K562 (cell line): ENCODE measurements at regions not wholly inside any gene's neighbourhood (a gene's known extent, or its start where the extent isn't known, plus 50 kb on each side); places are given as distances from the start of the nearest gene placed in this dataset.

Experiments used
- ATAC-seq: fragments of 200-7000 bp; cut with Tn5 transposase; 3 replicates; pipeline ENCODE4 v1.9.1; 2020; ENCODE audit warnings: moderate library complexity
- BruUV-seq: library from RNA; stranded (reverse); fragments of 400-500 nt; replicated peaks from 2 replicates; lab custom pipeline; 2021; lab: Mats Ljungman, UMichigan
- CTCF ChIA-PET: fragments of 300-600 bp; formaldehyde crosslinking; extraction: SDS; loops from one replicate; lab custom pipeline; 2021; ENCODE audit warnings: low intra/inter-chr PET ratio; lab: Yijun Ruan, JAX
- POLR2A ChIA-PET: fragments of 300-600, 350-650 bp; sonication (Branson Sonifier 250); formaldehyde crosslinking; extraction: SDS; loops from one replicate; lab custom pipeline; 2021; ENCODE audit warnings: antibody characterized with exemption, inconsistent platforms; lab: Yijun Ruan, JAX
- DNase-seq, 4 experiments: peaks; one replicate each; pipeline versions ENCODE4 v3.0.0 to v3.0.0-alpha.2; 2011 to 2018; ENCODE audit warnings: low spot score in 3 of 4, mixed read lengths in 3 of 4; ENCODE audit errors: extremely low read depth in 1 of 4
- FAIRE-seq: peaks from 2 replicates; lab custom pipeline; 2011; peaks lifted over from hg19 to GRCh38; lab: Jason Lieb, UNC
- H2AFZ ChIP-seq: 2 replicates; pipeline ENCODE4 v1.6.0; 2011; ENCODE audit warnings: low read depth, low read length, control low read depth, inconsistent platforms
- H3K27ac ChIP-seq: fragments of 200-600 bp; 3 replicates; pipeline ENCODE4 v1.8.0; 2011; ENCODE audit warnings: low read depth, mild to moderate bottlenecking, control low read depth, inconsistent platforms, low read length, moderate library complexity, mixed read lengths; ENCODE audit errors: extremely low read depth
- H3K27me3 ChIP-seq, 2 experiments: fragments of 300-600 bp in 1 of 2; 2 replicates in 1 of 2; 3 replicates in 1 of 2; pipeline versions ENCODE4 v1.6.0 to v1.8.0; 2011; ENCODE audit warnings: inconsistent platforms in 2 of 2, low read length in 2 of 2, mild to moderate bottlenecking in 1 of 2, mixed read lengths in 1 of 2, moderate library complexity in 1 of 2; ENCODE audit not compliant: control insufficient read depth in 2 of 2, insufficient read depth in 2 of 2
- H3K36me3 ChIP-seq: fragments of 300-600 bp; 3 replicates; pipeline ENCODE4 v1.8.0; 2011; ENCODE audit warnings: mild to moderate bottlenecking, low read length, inconsistent platforms; ENCODE audit not compliant: control insufficient read depth, insufficient read depth
- H3K4me1 ChIP-seq, 2 experiments: fragments of 200-600 bp in 1 of 2; replicated peaks in 1 of 2; 2 replicates in 1 of 2; 3 replicates in 1 of 2; pipeline versions ENCODE4 v1.5.1 to v1.8.0; 2011; ENCODE audit warnings: inconsistent platforms in 2 of 2, low read length in 2 of 2, mild to moderate bottlenecking in 1 of 2, mixed read lengths in 1 of 2, moderate library complexity in 1 of 2; ENCODE audit not compliant: control insufficient read depth in 2 of 2, insufficient read depth in 2 of 2
- H3K4me2 ChIP-seq: 2 replicates; pipeline ENCODE4 v1.6.1; 2011; ENCODE audit warnings: low read length, control low read depth, inconsistent platforms, mixed read lengths; ENCODE audit not compliant: insufficient read depth
- H3K4me3 ChIP-seq: fragments of 200-600 bp; sonication (generic), shearing (Covaris generic); 2 replicates; pipeline ENCODE4 v1.5.1; 2016; ENCODE audit warnings: control low read depth, inconsistent platforms
- H3K79me2 ChIP-seq: fragments of 200-600 bp; 3 replicates; pipeline ENCODE4 v1.8.0; 2011; ENCODE audit warnings: low read length, inconsistent platforms; ENCODE audit not compliant: control insufficient read depth, insufficient read depth
- H3K9ac ChIP-seq, 2 experiments: 2 replicates each; pipeline versions ENCODE4 v1.6.0 to v1.6.1; 2011; ENCODE audit warnings: low read depth in 2 of 2, low read length in 2 of 2, control low read depth in 1 of 2, inconsistent platforms in 1 of 2, mild to moderate bottlenecking in 1 of 2, mixed read lengths in 1 of 2; ENCODE audit not compliant: insufficient read depth in 1 of 2
- H3K9me1 ChIP-seq: one replicate; pipeline ENCODE4 v1.6.0; 2011; ENCODE audit warnings: inconsistent platforms, mild to moderate bottlenecking, low read length, moderate library complexity; ENCODE audit not compliant: control insufficient read depth, insufficient read depth
- H3K9me3 ChIP-seq: replicated peaks from 2 replicates; pipeline ENCODE4 v1.5.1; 2011; ENCODE audit warnings: low read depth, low read length, inconsistent platforms; ENCODE audit not compliant: control insufficient read depth, insufficient read depth
- H4K20me1 ChIP-seq: replicated peaks from 2 replicates; pipeline ENCODE4 v1.6.1; 2011; ENCODE audit warnings: low read length, inconsistent platforms, mixed read lengths; ENCODE audit not compliant: control insufficient read depth, insufficient read depth
- BCL6 ChIP-seq: fragments of 250-450 bp; sonication (Bioruptor Pico); IDR thresholded peaks from 2 replicates; pipeline ENCODE4 v1.4.0; 2020
- BRF1 ChIP-seq: IDR thresholded peaks from 3 replicates; pipeline ENCODE4 v1.6.1; 2011; ENCODE audit warnings: borderline replicate concordance, mild to moderate bottlenecking; ENCODE audit not compliant: insufficient read length; ENCODE audit errors: extremely low read depth
- ID3 ChIP-seq, 2 experiments: fragments of 250-450 bp in 1 of 2; fragments of 450-650 bp in 1 of 2; sonication (Bioruptor Pico) in 1 of 2; IDR thresholded peaks; 2 replicates each; pipeline versions ENCODE4 v1.6.1 to v1.8.0; 2016 to 2021; ENCODE audit warnings: mild to moderate bottlenecking in 2 of 2, moderate library complexity in 2 of 2, missing compliant biosample characterization in 1 of 2, missing genetic modification characterization in 1 of 2
- MECOM ChIP-seq: fragments of 250-450 bp; sonication (Bioruptor Pico); IDR thresholded peaks from 2 replicates; pipeline ENCODE4 v1.8.0; 2022; ENCODE audit warnings: inconsistent platforms
- POLR2H ChIP-seq: IDR thresholded peaks from 2 replicates; pipeline ENCODE4 v1.6.1; 2016; ENCODE audit warnings: missing genetic modification characterization, low read depth, mild to moderate bottlenecking, control low read depth, missing compliant biosample characterization, moderate library complexity
- TAL1 ChIP-seq: fragments of 450-650 bp; IDR thresholded peaks from 2 replicates; pipeline ENCODE4 v1.6.1; 2016; ENCODE audit warnings: mild to moderate bottlenecking
- ZFPM2 ChIP-seq: fragments of 250-450 bp; sonication (Bioruptor Pico); IDR thresholded peaks from 2 replicates; pipeline ENCODE4 v1.5.1; 2022; ENCODE audit warnings: mild to moderate bottlenecking
- WGBS: fragments of 100-300 bp; shearing (Covaris generic); methylation state at CpG from one replicate; pipeline ENCODE4 v1.1.6; 2016; ENCODE audit warnings: low coverage, mixed read lengths; ENCODE audit not compliant: insufficient coverage; ENCODE audit errors: missing lambda C conversion rate; 5-methylcytosine and 5-hydroxymethylcytosine counted together
- in situ Hi-C: fragments of 300-500 bp; cut with MboI; formaldehyde crosslinking; loops from 4 replicates; pipeline ENCODE4 v1.15.0; 2018; ENCODE audit warnings: inconsistent platforms, mixed read lengths
- intact Hi-C: fragments of 100-400 bp; cut with micrococcal nuclease; formaldehyde crosslinking; loops from 2 replicates; pipeline ENCODE4 v1.14.2; 2022

GRCh38 chr22:46094676-46095075 lies 55.6 kb upstream of the PPARA start:
- H3K79me2 ChIP-seq, result no peaks in the 10 kb centered on the region; the same call in 2 of the 3 replicates
- H4K20me1 ChIP-seq, result no peaks in the 10 kb centered on the region
- no peak overlapping the region for H3K27ac ChIP-seq
- DNase-seq, result no peak
- H3K36me3 ChIP-seq, result peaks cover 13% of the 10 kb centered on the region; the same call in 1 of the 3 replicates
- BruUV-seq, result no TSS peak
- no peak for ATAC-seq
- H3K4me3 ChIP-seq, result no peak overlapping the region
- no peaks in the 10 kb centered on the region for H3K27me3 ChIP-seq
- in situ Hi-C loops (no loop called here), intact Hi-C loops (no loop called here)
- 0 out of 4 replicates have a peak overlapping the region, but pooled peaks of 1 of the 2 experiments have one; percentile 68 for H3K9ac ChIP-seq
- ChIA-PET POLR2A (no interaction called here), CTCF (no interaction called here)
- no peak overlapping the region for H2AFZ ChIP-seq
- H3K9me3 ChIP-seq, result no peaks in the 10 kb centered on the region
- FAIRE-seq, result no peak
- TF ChIP-seq POLR2H (no peak), ZFPM2 (CRISPR knock-in tag) (no peak), BRF1 (no peak), ID3 (CRISPR knock-in tag; IDR thresholded peaks at IDR 0.05) (no peak), ID3 (tag; IDR thresholded peaks at IDR 0.05) (no peak), BCL6 (CRISPR knock-in tag) (no peak), MECOM (CRISPR knock-in tag) (no peak), TAL1 (no peak)
- H3K9me1 ChIP-seq, result no peaks in the 10 kb centered on the region
- H3K4me2 ChIP-seq, result no peak overlapping the region
- peaks cover 0 to 42% of the 10 kb centered on the region in 2 experiments; a peak in 2 of 5 replicates for H3K4me1 ChIP-seq
- WGBS, result 81% methylated on average over 4 of the region's 8 CpGs
